Transverse colon (tissue), 3 donors: ENCODE measurements at regions not wholly inside any gene's neighbourhood (a gene's known extent, or its start where the extent isn't known, plus 50 kb on each side); places are given as distances from the start of the nearest gene placed in this dataset.

Source experiments
- CTCF ChIP-seq, 5 experiments: fragments of 200-600 bp in 3 of 5; fragments of 450-650 bp in 2 of 5; sonication (generic) in 3 of 5; IDR thresholded peaks; 1 replicate in 2 of 5; 2 replicates in 3 of 5; pipeline ENCODE4 v1.5.1; 2016 to 2017; ENCODE audit warnings: antibody characterized with exemption in 5 of 5, inconsistent platforms in 3 of 5, mild to moderate bottlenecking in 2 of 5, moderate library complexity in 1 of 5
- EP300 ChIP-seq: sonication (generic); formaldehyde crosslinking; IDR thresholded peaks from one replicate; pipeline ENCODE4 v1.6.1; 2017; ENCODE audit warnings: antibody characterized with exemption, low read depth

- no peak for TF ChIP-seq CTCF (IDR thresholded peaks at IDR 0.05)
- TF ChIP-seq EP300 = no peak
These were observed 62.1 kb downstream of the GAS1 start for GRCh38 chr9:86885232-86885631.
